ENCODE measurements at regions not wholly inside any gene's neighbourhood (a gene's known extent, or its start where the extent isn't known, plus 50 kb on each side); places are given as distances from the start of the nearest gene placed in this dataset.
"Not testable (repeated sequence)": the region's sequence is repeated elsewhere in the genome, so short reads cannot be mapped to it uniquely, and the experiment has no call there.

GRCh38 chr6:137978252-137978896 is 111.3 kb downstream of the TNFAIP3 start:
- 60 to 83% methylated on average over 4 to 7 of the region's 8 CpGs for WGBS, 2 donors (ENCODE audit: low coverage in 1 of 2)
- TF ChIP-seq POLR2A (IDR thresholded peaks at IDR 0.05), result no peak
- TF ChIP-seq POLR2AphosphoS5 (IDR thresholded peaks at IDR 0.05), result no peak
- no peak for TF ChIP-seq EP300 (IDR thresholded peaks at IDR 0.05)
- TF ChIP-seq CTCF (IDR thresholded peaks at IDR 0.05), result no peak

GRCh38 chr6:137979263-137979662 is 112.2 kb downstream of the TNFAIP3 start:
- not testable (repeated sequence) for H3K36me3 ChIP-seq, ATAC-seq, H3K27me3 ChIP-seq, H3K4me3 ChIP-seq, H3K27ac ChIP-seq, H3K9me3 ChIP-seq, H3K4me1 ChIP-seq
- 96 to 100% methylated on average over 4 to 6 of the region's 6 CpGs for WGBS, 2 donors (ENCODE audit: low coverage in 1 of 2)

More at GRCh38 chr6:137978252-137978896, 111.3 kb downstream of the TNFAIP3 start:
- no peaks in the 10 kb centered on the region for H3K27me3 ChIP-seq
- no peaks in the 10 kb centered on the region for H3K4me1 ChIP-seq
- H3K9me3 ChIP-seq, result no peaks in the 10 kb centered on the region
- no peak overlapping the region for H3K27ac ChIP-seq
- ATAC-seq, result no peak
- H3K4me3 ChIP-seq, result no peak overlapping the region
- no peaks in the 10 kb centered on the region for H3K36me3 ChIP-seq

- WGBS, 2 donors (ENCODE audit: low coverage in 1 of 2), result 67% methylated on average over 1 of the region's 1 CpG; no CpG with 5 or more reads in 1 of the 2 donors
- Histone ChIP-seq H3K27me3 (no peaks in the 10 kb centered on the region), H3K4me3 (no peak overlapping the region), H3K9me3 (no peaks in the 10 kb centered on the region), H3K4me1 (no peaks in the 10 kb centered on the region), H3K27ac (no peak overlapping the region), H3K36me3 (no peaks in the 10 kb centered on the region)
- no peak for ATAC-seq
- TF ChIP-seq EP300 (IDR thresholded peaks at IDR 0.05) (no peak), POLR2AphosphoS5 (IDR thresholded peaks at IDR 0.05) (no peak), POLR2A (IDR thresholded peaks at IDR 0.05) (no peak), CTCF (IDR thresholded peaks at IDR 0.05) (no peak)
Observed at GRCh38 chr6:137980777-137981176, 113.7 kb downstream of the TNFAIP3 start.

GRCh38 chr6:137981758-137982157 is 114.7 kb downstream of the TNFAIP3 start:
- ATAC-seq, result no peak
- Histone ChIP-seq H3K27me3 (no peaks in the 10 kb centered on the region), H3K36me3 (no peaks in the 10 kb centered on the region), H3K9me3 (no peaks in the 10 kb centered on the region), H3K4me3 (no peak overlapping the region), H3K27ac (no peak overlapping the region), H3K4me1 (no peaks in the 10 kb centered on the region)
- TF ChIP-seq POLR2AphosphoS5 (IDR thresholded peaks at IDR 0.05), result no peak
- TF ChIP-seq POLR2A (IDR thresholded peaks at IDR 0.05), result no peak
- TF ChIP-seq EP300 (IDR thresholded peaks at IDR 0.05), result no peak
- TF ChIP-seq CTCF (IDR thresholded peaks at IDR 0.05), result no peak
- 83 to 87% methylated on average over 2 to 3 of the region's 3 CpGs for WGBS, 2 donors (ENCODE audit: low coverage in 1 of 2)

GRCh38 chr6:137982418-137983189 is 115.5 kb downstream of the TNFAIP3 start:
- TF ChIP-seq CTCF (IDR thresholded peaks at IDR 0.05), result no peak
- TF ChIP-seq POLR2A (IDR thresholded peaks at IDR 0.05), result no peak
- TF ChIP-seq POLR2AphosphoS5 (IDR thresholded peaks at IDR 0.05), result no peak
- no peak for TF ChIP-seq EP300 (IDR thresholded peaks at IDR 0.05)
- no peak overlapping the region for H3K27ac ChIP-seq
- no peaks in the 10 kb centered on the region for H3K9me3 ChIP-seq
- no peaks in the 10 kb centered on the region for H3K27me3 ChIP-seq
- no peaks in the 10 kb centered on the region for H3K4me1 ChIP-seq
- WGBS, 2 donors (ENCODE audit: low coverage in 1 of 2), result 35 to 55% methylated on average over 4 to 10 of the region's 12 CpGs
- H3K36me3 ChIP-seq, result no peaks in the 10 kb centered on the region
- no peak for ATAC-seq
- no peak overlapping the region for H3K4me3 ChIP-seq
